SH-SY5Y (cell line): ENCODE measurements at regions not wholly inside any gene's neighbourhood (a gene's known extent, or its start where the extent isn't known, plus 50 kb on each side); places are given as distances from the start of the nearest gene placed in this dataset.

ENCODE experiments used
- GATA2 ChIP-seq: IDR thresholded peaks from 2 replicates; pipeline ENCODE4 v1.6.1; 2011; ENCODE audit warnings: mild to moderate bottlenecking, low read depth, low read length
- GATA3 ChIP-seq: IDR thresholded peaks from 2 replicates; pipeline ENCODE4 v1.6.1; 2011; ENCODE audit warnings: low read depth, mild to moderate bottlenecking, low read length, moderate library complexity

DNA sequence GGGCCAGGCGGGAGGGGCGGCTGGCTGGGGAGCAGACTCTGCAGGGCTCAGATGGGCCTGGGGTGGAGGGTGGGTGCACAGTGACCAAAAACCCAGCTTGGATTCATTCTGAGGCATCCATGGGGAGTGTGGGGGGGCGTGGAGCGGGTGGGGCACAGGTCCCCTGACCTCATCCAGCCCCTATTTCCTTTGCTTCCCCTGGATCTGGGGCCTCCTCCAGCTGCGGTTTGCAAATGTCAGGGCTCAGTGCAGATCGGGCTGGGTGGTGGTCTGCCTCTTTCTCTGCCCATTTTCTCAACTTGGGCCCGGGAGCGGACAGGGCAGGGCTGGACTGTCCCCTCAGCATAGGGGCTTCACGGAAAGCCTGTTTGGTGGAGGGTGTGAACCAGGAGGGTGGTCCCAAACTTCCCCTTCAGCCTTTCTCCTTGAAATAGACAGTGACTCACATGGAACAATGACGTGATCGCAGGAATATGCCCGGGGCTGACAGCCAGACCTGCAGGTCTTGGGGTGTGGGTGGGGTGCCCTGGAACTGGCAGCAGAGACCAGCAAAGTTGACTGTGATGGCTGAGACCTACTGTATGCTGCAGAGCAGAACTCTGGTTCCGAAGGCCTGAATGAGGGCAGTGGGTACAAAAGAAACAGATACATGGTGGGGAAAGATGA is 72.9 kb upstream of the PODXL start:
- TF ChIP-seq GATA2 (no peak), GATA3 (no peak)

DNA sequence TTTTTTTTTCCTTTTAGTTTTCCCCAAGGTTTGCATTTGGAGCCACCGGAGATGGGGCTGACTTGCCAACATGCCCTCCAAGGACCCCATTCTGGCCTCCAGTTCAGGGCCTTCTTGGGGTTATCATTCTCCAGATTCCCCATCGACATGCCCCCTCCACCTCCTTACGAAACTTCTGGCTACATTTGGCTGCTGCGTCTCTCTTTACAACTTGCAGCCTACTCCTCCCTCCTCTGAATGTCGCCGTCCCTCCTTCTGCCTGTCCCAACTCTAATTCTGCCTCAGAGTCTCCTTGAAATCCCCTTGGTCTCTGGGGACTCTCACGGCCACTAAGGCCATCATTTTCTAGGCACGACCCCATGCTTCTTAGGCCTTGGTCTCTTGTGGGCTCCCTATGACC is 72.2 kb upstream of the PODXL start:
- TF ChIP-seq GATA2 (no peak), GATA3 (no peak)

DNA sequence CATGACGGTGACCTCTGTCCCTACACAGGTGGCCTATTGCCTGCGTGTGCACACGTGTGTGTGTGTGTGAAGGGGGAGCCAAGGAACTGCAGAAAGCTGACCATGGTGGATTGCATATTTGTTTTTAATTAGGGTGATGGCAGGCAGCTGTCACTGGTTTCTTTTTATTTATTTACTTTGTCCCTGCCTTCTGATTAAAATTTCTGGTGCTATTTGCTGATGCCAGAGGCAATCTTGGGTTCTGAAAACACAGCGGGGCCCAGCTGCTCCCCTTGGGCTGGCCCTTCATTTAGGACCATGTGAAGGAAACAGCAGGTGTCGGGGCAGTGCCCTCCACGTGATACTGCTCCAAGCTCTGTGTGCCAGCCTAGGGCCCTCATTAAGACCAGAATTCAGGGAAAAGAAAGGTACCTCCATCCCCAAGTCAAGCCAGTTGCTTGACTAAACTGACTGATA is 71.3 kb upstream of the PODXL start:
- TF ChIP-seq GATA2, result no peak
- TF ChIP-seq GATA3, result no peak

DNA sequence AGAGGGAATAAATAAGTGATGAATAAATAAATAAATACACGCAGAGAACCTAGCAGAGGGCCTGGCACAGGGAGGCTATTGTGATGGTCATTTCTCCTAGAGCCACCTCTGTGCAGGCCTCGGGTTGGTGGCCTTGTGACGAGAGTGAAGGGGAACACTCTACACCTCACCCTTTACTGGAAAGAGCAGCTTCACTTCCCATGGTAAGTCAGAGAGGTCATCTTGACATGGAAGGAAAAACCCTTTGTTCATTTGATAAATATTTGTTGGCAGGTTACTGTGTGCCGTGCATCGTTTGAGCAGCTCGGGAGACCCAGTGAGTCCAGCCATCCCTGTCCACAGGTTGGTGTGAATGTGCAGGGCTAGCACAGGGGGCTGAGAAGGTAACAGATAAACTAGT is 70.2 kb upstream of the PODXL start:
- TF ChIP-seq GATA3 (no peak), GATA2 (no peak)

DNA sequence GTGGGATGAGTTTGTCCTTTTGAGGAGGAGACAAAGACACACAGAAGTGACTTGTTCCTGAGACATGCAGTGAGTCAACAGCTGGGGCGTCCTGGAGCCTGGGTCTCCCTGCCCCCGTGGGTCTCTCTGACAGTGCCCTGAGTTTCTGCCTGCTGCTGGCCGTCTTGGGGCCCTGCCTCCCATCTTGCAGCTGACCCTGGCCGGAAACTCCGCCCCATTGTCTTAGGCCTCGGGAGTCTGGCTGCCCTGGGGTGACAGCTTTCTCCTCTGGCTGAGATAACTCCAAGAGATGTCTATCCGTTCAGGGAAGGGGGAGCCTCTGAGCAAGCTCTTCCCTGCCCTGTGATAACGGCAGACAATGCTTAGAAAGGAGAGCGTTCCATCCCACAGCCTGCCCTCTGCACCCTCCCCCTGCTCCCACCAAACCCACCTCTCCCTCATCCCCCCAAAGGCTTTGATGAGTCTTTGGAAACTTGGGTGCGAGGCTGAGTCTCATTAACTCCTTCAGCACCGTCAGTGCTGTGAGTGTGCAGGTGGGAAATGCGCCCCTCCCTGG is 69.5 kb upstream of the PODXL start:
- TF ChIP-seq GATA2 (no peak), GATA3 (no peak)

DNA sequence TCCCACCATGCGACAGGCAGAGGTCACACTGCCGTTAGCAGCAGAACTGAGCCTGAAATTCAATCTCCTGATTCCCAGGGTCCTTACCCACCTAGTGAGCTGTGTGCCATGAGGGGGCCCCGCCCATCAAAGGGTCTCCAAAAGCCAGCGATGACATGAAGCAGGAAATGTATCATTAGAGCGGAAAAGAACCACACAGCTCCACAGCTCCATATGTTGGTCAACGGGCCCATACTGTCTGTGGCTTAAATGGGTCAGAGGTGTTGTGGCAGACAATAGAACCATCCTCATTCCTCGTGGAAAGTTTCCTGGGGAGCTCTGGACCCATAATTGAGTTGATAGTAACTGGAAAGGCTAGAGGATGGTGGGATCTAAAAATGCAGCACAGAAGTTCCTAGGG is 68.1 kb upstream of the PODXL start:
- TF ChIP-seq GATA3 (no peak), GATA2 (no peak)

DNA sequence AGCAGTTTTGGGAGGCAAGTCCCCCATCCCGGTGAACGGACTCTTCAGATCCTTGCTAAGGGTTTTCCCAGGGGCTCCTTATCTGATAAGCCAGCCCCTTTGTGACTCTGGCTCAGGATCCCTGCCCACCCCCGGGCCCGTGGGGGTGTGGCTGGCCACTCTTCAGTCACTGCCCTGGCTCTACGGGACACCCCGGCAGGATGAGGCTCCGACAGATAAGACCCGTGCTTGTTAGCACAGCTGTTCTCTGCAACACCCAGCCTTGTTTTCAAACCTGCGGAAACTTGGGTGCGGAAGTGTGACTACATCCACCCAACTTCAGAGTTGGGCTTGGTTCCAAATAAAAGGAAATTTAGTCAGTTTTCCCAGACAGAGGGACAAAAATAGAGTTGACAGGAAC is 66.7 kb upstream of the PODXL start:
- TF ChIP-seq GATA2 (no peak), GATA3 (no peak)

DNA sequence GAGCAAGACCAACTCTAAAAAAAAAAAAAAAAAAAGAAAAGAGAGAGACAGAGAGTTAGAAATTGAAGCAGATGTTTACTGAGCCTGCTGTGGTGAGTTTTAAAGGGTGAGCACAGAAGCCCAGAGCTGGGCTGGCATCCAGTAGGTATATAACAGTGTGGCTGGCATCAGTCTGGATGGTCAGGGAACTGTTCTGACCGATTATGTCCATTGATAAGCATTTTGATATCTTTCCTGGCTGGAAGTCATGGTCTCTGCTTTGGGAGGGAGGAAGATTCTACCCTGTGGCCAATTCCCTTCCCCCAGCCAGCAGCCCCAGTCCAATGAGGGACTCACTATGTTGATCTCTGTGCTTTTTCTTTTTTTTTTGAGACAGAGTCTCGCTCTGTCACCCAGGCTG is 65.2 kb upstream of the PODXL start:
- TF ChIP-seq GATA2 (peak; percentile 98), GATA3 (no peak)

DNA sequence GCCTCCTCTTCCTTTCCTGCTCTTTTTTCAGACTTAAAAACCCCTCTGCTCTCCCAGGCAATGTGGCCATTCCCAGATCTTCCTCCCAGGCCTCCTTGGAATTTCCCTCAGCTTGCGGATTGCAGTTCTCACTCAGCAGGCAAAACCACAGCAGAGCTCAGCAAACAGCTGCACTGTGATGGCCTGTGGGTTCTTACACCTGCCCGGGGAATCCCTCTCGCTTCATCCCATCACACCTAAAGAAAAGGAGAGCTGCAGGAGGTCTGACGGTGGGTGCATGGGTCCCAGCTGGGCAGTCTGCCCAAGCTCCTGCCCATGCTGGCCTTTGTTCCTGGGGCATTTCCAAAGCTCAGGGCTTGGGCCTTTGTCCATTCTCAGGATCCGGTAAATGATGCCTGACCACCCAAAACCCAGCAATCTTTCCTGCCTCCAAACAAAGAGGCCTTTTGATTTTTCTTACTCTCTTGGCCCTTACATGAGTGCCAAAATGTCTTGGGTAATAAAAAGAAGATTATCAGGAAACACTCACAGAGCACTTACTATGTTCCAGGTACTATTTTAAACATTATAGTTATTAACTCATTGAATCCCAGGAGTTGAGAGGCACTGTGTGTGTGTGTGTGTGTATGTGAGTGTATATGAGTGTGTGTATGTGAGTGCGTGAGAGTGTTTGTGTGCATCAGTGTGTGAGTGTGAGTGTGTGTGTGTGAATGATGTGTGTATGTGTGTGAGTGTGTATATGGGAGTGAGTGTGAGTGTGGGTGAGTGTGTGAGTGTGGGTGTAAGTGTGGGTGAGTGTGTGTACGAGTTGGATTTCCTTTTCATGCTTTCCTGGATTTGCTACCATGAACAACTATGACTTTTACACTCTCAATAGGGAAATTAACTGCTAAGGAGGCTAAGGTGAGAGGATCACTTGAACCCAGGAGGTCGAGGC is 64.5 kb upstream of the PODXL start:
- TF ChIP-seq GATA3, result no peak
- no peak for TF ChIP-seq GATA2

DNA sequence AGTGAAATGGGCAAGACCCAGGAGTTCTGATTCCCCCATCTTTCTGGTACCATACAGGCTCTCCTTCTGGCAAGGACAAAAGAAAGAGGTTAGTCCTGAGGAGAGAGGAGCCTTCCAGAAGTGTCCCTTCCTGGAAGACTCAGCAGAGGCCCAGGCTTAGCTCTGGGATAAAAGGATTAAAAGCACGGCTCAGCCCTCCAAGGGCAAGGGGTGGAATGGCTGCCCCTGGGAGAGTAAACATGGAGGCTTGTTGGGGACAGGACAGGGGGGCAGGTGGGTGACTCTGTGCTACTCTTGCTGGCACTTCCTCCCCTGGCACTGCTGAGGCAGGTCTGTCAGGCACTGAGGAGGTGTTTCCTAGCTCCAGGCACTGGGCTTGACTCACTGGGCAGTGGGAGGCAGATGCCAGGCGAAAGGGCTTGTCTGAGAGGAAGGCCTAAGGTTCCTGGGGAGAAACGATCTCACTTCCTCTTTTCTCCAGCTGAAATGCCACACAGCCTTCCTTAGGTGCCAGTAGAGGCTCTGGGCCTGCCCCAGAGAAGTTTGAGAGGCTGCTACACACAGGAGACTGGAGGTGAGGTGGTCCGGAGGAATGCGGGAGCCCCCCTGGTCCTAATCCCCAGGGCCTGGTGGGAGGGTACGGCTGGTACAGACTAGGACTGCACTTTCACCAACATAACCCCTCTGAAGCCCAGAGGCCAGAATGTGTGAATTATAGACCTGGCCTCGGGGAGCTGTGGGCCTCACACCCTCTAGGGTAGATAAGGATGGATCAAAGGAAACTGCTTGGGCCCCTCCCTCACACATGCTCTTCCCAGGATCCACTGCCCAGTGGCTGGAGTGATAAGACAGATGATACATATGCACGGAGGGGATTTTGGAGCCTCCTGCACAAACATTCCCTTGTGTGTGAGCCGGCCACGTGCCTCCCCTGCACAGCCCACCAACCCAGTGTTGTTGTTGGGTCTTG is 63.2 kb upstream of the PODXL start:
- TF ChIP-seq GATA2 (no peak), GATA3 (no peak)

DNA sequence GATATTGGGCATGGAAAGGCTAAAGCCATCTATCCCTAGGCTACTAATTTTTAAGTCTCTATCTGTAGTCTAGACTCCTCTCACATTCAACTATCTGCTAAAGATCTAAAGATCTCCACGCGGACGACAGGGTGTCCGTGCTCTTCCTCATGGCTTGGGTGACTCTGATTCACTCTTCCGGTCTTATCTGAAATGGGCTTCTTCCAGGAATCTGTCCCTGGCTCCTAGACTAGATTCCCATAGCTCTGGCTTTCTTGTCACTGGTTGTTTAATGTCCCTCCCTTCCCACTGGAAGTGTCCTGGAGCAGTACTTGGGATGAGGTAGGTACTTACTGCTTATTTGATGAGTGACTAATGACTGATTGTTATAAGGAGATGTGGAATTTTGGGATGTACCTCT is 62.0 kb upstream of the PODXL start:
- no peak for TF ChIP-seq GATA2

DNA sequence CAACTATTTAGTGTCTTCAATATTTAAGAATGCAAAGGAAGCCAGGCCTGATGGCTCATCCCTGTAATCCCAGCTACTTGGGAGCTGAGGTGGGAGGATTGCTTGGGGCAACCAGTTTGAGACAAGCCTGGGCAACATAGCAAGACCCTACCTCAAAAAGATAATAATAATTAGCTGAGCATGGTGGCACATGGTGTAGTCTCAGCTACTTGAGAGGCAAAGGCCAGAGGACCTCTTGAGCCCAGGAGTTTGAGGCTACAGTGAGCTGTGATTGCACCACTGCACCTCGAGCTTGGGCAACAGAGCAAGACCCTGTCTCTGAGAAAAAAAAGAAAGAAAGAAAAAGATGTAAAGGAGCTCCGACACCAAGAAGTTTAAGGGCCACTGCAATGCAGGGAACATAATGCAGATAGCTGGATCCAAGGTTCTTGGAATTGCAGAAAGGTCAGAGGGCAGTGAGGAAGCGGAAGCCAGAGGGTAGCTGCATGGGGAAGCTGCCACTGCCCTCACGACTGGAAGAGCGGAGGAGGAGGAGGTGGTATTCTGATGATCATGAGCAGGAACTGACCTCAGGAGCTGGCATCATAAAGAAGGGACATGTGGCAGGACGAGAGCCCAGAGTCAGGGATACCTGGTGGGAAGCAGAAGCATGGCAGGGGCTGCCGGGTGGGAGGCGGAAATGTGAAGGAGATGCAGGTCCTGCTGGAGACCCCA is 60.2 kb upstream of the PODXL start:
- TF ChIP-seq GATA2 (no peak), GATA3 (no peak)

DNA sequence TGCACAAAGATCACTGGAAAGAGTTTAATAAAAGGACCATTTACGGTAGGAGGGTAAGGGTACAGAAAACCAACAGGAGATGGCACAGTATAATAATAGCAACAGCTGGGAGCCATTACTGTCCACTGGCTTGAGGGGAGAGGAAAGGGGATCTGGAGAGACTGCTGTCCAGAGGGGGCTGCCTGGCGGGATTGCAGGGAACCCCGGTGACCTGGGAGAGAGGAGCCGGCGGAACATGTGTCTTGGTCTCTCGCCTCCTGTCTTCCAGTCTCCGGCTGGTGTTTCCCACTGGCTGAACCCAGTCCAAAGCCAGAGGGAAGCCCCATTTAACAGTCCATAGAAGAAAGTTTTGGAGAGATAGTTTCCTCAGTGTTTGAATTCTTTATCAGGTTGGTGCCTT is 57.5 kb upstream of the PODXL start:
- TF ChIP-seq GATA3 (no peak), GATA2 (no peak)

DNA sequence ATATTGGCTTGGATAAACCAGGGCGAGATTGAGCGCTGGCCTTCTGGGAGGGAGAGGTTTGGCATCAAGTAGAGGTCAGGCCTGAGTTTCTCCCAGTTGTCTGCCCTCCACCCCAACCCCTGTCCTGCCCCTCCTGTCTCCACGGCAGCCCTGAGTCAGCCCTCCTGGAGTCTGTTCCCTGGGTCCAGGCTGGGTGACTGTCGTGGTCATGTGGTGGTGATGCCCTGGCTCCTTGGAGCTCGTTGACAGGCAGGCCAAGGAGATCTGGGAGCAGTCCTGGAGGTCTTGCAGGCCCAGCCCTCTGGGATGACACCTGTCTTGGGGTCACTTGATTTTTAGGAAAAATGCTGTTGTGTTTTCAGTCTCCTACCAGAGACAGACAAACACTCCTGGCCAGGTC is 53.6 kb upstream of the PODXL start:
- TF ChIP-seq GATA2 (no peak), GATA3 (no peak)

DNA sequence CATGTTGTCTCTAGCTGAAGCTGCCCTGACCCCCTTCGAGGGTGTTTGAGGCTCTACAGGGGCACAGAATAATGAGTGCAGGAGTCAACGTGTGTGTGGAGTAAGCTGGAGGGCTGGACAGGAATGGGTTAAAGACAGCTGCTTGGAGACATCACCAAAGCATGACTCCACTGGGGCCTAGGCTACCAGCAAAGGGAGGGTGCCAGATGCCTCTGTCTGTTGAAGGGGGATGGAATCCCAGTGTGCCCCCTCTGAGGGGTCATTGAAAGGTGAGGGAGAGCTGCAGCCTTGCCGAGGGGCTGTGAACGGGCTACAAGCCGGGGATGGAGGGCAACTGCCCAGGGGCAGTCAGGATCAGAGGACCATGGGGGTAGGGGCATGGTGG is 51.7 kb upstream of the PODXL start:
- TF ChIP-seq GATA2, result no peak
- no peak for TF ChIP-seq GATA3
